Kasumi-1 (cell line): ENCODE measurements at regions not wholly inside any gene's neighbourhood (a gene's known extent, or its start where the extent isn't known, plus 50 kb on each side); places are given as distances from the start of the nearest gene placed in this dataset.
"Not testable (repeated sequence)": the region's sequence is repeated elsewhere in the genome, so short reads cannot be mapped to it uniquely, and the experiment has no call there.

Source experiments
- DNase-seq, 2 experiments: peaks; one replicate each; lab custom pipeline; 2025; lab: John Stamatoyannopoulos, UW

DNA sequence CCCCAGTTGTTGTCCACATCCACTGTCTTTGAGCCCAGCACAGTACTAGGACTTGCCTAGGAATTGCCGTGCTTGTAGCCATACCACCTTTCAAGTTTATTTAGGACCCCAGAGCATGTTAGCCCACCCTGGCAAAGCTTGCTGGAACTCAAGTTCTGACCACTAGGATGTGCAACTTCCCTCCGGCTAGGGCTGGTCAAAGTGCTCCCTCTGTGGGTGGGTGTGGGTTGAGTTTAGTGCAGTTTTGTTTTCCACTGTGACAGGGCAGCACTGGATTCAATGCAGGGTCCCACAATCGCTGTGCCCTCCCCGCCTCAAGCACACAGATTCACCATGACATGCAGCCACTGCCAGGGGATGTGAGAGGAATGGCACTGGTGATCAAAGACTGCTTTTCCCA is 96.0 kb downstream of the RASGEF1B start:
- no peak for DNase-seq

DNA sequence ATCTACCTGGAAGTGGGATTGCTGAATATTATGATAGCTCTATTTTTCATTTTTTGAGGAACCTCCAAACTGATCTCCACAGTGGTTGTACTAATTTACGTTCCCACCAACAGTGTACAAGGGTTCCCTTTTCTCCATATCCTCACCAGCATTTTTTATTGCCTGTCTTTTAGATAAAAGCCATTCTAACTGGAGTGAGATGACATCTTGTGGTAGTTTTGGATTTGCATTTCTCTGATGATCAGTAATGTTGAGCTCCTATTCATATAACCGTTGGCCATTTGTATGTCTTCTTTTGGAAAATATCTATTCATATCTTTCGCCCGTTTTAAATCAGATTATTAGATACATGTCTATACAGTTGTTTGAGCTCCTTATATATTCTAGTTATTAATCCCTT is 101.8 kb downstream of the RASGEF1B start:
- no peak for DNase-seq

GRCh38 chr4:81366779-81367178 is 104.9 kb downstream of the RASGEF1B start:
- DNase-seq, result no peak

- no peak for DNase-seq
These were observed 111.0 kb downstream of the RASGEF1B start for GRCh38 chr4:81360737-81361136.

GRCh38 chr4:81359207-81359606 is 112.5 kb downstream of the RASGEF1B start:
- no peak for DNase-seq

GRCh38 chr4:81358154-81358553 is 113.6 kb downstream of the RASGEF1B start:
- DNase-seq, result no peak

- DNase-seq, result no peak
These were observed 115.1 kb downstream of the RASGEF1B start for GRCh38 chr4:81356621-81357020.

DNA sequence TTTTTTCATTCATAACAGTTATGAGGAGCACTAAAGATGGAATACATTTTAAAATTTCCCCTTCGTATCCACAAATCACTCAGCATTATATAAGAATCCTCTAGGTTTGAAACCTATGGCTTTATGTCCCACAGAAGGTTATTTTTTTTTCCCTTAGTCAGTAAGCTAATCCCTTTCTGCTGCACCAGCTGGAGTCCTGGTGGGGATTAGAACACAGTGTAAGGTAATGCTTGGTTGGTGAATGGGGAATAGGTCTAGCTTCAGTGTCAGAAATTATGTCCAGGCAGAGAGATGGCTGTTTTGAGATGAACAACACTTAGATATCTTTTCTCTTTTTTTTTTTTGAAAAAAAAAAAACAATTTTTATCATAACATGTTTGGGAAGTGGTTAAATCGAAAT is 116.6 kb downstream of the RASGEF1B start:
- no peak for DNase-seq

DNA sequence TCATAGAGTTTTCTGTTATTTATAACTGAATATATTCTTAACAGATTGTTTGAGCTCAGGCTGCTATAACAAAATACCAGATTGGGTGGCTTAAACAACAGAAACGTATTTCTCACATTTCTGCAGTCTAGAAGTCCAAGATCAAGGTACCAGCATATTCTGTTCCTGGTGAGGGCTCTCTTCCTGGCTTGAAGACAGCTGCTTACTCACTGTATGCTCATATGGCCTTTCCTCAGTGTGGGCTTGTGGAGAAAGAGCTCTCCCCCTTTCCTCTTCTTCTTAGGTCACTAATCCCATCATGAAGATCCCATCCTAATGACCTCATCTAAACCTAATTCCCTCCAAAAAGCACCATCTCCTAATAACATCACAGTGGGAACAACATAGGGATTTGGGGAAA is 117.8 kb downstream of the RASGEF1B start:
- no peak for DNase-seq

DNA sequence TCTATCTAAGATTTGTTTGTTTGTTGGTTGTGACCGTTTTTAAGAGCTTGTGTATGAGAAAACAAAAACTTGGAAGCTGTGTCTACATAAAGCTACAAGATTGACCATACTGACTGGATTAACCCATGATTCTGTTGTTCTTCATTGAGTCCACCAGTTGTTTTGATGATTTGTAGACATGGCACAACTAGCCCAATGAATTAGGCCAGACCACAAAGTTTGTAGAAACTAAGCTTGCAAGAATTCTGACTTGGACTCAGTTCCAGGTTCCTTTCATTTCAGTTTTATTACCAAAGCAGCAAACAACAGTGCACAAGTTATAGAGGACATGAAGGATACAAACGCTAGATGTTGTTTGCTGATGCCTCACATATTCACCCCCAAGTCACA is 119.3 kb downstream of the RASGEF1B start:
- DNase-seq, result no peak

DNA sequence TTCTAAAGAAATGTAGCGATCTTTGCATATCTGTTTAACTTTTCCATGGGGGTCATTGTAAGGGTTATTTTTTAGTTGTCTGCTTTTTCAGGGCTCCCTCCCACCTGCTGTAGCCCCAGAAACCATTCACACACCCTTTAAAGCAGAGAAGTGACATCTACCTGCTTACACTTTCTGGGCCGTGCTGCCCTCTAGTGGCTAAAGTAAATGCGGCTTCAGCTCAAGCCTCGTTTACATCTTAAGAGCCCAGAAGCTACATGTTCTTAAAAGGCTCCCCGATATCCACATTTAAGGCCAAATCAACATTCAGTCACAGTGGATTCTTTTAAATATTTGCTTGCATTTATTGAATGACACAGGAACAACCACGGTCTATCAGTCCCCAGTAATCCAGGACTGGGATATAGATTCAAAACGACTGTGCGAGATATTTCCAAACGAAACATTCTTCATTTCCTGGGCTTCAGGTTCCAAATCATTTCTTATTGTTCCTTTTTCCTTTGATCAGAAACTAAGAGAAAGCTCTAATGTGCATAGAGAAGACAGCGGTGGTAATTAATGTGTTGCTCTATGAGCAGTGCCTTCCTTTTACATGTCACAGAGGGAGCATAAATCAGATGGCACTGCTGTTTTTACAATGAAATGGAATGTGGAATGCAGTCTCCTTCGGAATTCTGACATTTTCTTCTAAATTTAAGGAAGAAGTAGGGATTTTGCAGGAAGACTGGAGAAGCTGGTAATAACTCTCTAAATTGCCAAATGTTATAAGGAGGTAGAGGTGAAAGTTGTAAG is 119.9 kb downstream of the RASGEF1B start:
- DNase-seq, result peak; percentile 61

DNA sequence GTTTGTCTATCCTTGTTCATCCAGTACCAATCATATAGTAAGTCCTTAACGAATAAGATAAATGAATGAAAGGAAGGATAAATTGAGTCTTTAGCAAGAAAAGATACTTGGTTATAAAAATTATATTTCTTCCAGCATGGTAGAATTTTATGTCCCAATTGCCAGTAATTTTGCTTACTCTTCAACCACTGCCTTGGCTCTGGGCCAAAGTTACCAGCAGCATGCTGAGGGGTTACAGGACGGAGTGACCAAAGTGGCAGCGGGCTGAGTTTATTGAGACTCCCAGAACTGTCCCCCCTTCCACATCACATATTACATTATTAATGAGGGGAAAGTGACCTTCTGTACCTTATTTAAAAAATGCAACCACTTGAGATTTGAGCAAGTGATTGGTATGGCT is 121.7 kb downstream of the RASGEF1B start:
- DNase-seq, result no peak

DNA sequence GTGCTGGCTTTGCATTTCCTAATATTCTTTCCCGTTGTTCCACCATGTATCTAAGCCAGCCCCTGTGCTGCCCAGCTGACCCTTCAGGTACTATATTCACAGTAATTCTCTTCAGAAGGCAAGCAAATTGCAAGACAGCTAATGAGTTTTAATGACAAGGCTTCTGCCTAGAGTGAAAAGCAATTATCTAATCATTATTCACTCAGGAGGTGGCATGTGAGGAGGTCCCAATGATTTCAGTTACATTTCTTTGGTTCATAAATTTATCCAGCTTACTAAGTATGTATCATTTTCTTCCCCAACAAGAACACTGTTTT is 123.0 kb downstream of the RASGEF1B start:
- no peak for DNase-seq

DNA sequence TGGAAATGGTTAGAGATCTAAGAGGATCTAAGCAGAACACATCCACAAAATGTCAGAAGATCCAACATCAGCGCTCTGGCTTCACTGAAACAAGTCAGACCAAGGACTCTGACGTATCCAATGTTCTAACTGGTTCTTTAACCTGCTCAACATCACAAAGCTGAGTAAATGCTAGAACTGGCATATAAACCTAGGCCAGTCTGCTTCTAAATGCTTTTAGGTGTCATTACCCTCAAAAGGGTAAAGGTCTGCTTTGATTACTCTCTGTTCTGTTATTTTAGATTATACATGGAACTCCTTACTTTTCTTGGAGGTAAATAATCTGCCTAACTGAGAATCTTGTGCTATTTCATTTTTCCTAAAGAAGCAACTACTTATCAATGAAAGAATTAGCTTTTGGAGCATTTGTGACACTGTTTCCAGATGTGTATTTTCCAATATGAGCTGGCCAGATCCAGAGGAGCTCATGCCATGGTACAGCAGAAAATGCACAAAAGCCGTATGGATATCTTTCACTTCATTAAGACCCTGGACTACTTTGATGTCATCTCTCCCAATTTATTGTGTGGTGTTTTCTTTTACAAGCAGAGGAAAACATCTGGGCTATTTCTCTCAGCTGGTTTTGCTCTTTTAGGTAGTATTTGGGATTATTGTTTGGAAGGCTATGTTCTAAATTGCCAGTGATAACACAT is 123.5 kb downstream of the RASGEF1B start:
- no peak for DNase-seq

DNA sequence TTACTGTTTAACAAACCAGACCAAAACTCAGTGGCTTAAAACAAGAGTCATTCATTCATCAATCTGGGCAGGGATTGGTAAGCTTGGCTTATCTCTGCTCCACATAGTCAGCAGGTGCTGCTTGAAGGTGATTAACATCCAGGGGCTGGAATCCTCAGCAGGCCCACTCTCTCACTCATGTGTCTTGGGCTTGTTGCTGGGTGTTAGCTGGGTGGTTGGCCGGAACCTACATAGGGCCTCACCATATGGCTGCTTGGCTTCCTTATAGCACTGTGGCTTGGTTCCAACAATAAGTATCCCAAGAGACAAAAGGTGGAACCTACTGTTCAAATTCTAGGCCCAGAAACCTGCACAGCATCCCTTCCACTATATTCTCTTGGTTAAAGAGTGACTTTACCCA is 125.0 kb downstream of the RASGEF1B start:
- no peak for DNase-seq

DNA sequence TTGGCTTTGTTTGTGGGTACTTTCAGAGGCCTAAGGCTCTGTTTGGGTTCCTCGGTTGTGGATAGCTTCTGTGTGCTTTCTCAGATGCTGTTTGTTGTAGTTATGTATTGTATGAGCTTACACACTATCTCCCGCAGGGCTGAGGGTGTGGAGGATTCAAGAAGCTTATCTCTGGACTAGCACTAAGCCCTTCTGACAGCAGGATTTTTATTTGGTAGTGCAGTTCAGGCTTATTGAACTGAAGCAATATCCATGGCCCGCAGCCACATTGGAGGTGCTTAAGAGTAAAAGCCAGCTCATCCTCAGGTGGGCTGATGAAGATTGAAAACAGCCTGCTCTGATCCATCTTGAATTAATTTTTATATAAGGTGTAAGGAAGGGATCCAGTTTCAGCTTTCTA is 128.2 kb downstream of the RASGEF1B start:
- no peak for DNase-seq

- no peak for DNase-seq
These were observed 128.0 kb upstream of the PRKG2 start for GRCh38 chr4:81343046-81343445.

DNA sequence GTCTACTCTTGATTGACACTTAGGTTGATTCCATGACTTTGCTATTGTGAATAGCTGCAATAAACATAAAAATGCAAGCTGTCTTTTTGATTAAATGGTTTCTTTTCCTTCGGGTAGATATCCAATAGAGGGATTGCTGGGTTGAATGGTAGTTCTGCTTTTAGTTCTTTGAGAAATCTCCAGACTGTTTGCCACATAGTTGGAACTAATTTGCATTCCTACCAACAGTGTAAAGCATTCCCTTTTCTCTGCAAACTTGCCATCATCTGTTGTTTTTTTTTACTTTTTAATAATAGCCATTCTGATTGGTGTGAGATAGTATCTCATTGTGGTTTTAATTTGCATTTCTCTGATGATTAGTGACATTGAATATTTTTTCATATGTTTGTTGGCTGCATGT is 122.2 kb upstream of the PRKG2 start:
- no peak for DNase-seq

GRCh38 chr4:81335122-81335912 is 120.3 kb upstream of the PRKG2 start:
- DNase-seq, result no peak

- DNase-seq, result no peak
These were observed 115.0 kb upstream of the PRKG2 start for GRCh38 chr4:81330018-81330417.

- DNase-seq, result no peak
These were observed 111.6 kb upstream of the PRKG2 start for GRCh38 chr4:81326581-81326980.

- DNase-seq, result not testable (repeated sequence)
These were observed 109.6 kb upstream of the PRKG2 start for GRCh38 chr4:81324594-81324993.

GRCh38 chr4:81319657-81320056 is 104.6 kb upstream of the PRKG2 start:
- DNase-seq, result no peak
